GM21381 (cell line): ENCODE measurements at regions not wholly inside any gene's neighbourhood (a gene's known extent, or its start where the extent isn't known, plus 50 kb on each side); places are given as distances from the start of the nearest gene placed in this dataset.

Experiments
- ATAC-seq: cut with Tn5 transposase; IDR thresholded peaks from one replicate; pipeline ENCODE4 v1.9.1; 2021; ENCODE audit warnings: mild to moderate bottlenecking, moderate library complexity; ENCODE audit not compliant: unreplicated experiment

DNA sequence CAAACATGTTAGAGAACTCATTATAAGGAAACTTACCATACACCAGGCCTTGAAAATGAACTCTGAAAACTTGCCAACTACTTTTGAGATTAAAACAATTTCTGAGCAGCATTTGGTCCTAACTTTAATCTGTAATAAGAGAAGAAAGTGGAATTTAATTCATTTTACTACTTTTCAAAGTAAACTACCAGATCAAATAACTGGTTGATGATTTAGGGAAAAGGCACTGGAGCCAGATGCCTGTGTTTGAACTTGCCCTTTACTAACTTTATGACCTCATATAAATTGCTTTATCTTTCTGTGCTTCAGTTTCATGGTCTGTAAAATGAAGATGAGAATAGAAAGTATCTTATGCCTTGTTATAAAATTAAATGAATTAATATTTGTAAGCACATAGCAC lies 159.9 kb upstream of the PCDH18 start:
- ATAC-seq, result no peak

GRCh38 chr4:137688651-137689050 lies 156.4 kb upstream of the PCDH18 start:
- ATAC-seq, result no peak

- no peak for ATAC-seq
These were observed 153.1 kb upstream of the PCDH18 start for GRCh38 chr4:137685357-137685756.

- no peak for ATAC-seq
These were observed 148.8 kb upstream of the PCDH18 start for GRCh38 chr4:137681081-137681480.

GRCh38 chr4:137678796-137679195 lies 146.5 kb upstream of the PCDH18 start:
- no peak for ATAC-seq

DNA sequence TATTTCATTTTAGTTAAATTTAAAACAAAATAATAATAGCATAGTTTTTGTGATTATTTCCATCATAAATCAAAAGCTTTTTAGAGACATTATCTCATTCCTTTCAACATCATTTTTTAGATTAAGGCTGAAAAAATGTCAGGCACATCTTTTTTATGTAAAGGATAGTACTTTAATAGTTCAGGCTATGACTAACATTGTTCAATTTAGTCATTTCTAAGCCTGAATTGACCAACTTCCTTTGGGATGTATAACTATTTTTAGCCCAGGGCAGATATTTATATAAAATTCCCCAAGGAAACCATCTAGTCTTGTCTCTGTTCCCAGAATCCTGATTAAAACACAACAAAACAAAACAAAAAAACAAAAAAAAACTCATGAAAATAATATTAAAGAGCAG lies 145.6 kb upstream of the PCDH18 start:
- ATAC-seq, result no peak

DNA sequence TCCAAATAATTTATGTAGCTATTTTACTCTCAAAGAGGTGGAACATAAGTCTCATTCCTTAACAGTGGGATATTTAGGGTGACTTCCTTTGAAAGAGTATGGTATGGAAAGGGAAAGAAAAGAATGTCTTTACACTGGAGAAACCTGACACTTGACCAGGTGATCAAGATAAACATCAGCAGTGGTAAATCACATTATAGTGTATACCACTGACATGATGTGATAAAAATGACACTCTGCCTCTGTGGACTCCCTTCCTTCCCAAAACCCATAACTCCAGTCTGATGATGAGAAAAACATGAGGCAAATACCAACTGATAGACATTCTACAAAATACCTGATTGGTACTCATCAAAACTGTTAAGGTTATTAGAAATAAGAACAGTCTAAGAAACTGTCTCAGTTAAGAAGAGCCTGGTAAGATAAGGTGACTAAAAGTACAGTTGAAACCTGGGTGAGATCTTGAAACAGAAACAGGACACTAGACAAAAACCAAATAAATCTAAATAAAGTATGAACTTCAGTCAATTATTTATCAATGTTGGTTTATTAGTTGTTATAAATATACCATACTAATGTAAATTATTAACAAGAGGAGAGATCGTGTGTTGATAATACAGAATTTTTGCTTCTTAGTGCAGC lies 144.2 kb upstream of the PCDH18 start:
- no peak for ATAC-seq

- ATAC-seq, result no peak
These were observed 141.8 kb upstream of the PCDH18 start for GRCh38 chr4:137674066-137674465.

GRCh38 chr4:137668885-137669545 lies 136.7 kb upstream of the PCDH18 start:
- ATAC-seq, result no peak

- no peak for ATAC-seq
These were observed 132.1 kb upstream of the PCDH18 start for GRCh38 chr4:137664416-137664815.

- no peak for ATAC-seq
These were observed 131.7 kb upstream of the PCDH18 start for GRCh38 chr4:137664046-137664387.

- ATAC-seq, result no peak
These were observed 131.2 kb upstream of the PCDH18 start for GRCh38 chr4:137663251-137664045.

DNA sequence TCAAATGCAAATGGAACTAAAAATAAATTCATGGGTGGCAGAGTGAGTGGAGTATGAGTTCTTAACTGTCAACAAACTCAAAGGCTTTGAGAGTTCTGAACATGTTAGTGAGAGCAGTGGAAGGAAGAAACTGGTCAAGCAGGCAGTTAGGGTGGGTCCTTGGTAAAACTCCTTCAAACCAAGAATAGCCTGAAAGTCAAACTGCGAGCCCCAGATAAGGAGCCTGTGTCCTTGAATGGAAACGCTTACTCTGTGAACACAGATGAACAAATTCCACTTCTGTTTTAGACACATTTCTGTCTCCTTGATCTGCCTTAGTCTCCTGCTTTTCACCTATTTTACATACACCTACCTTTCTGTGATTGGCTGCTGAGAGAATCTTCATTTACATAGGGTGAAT lies 129.4 kb upstream of the PCDH18 start:
- no peak for ATAC-seq

GRCh38 chr4:137660211-137660610 lies 127.9 kb upstream of the PCDH18 start:
- no peak for ATAC-seq

DNA sequence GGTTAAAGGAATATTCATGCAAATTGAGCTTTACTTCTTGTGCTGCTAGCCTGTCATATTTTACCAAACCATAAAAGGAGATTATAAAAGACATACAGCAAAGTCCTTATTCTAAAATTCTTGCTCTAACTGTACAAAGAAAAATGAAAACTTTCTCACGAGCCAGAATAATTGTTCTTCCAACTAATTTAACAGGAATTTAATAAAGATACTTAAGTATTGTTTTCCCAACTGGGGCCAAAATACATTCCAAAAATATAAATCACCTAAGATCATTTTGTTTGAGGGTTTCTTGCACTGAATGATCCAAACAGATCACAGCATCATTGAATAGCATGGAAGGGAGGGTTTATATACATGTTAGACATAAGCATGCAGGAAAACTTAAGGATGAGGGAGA lies 127.1 kb upstream of the PCDH18 start:
- no peak for ATAC-seq

DNA sequence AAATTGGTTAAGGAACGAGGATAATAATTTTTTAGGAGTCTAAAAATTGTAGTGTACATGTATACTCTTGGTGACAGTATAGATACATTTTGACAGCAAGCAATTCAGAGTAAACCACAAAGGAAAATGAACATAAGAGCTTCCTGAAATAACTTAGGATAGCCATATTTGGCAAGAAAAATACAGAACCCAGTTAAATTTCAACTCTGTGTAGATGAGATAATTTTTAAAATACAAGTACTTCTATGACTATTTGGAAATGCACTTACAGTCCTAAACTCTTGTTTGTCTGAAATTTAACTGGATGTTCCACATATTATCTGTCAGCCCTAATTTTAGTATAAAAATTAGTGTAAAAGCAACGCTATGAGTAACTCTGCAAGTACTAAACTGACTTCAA lies 124.4 kb upstream of the PCDH18 start:
- no peak for ATAC-seq

- ATAC-seq, result no peak
These were observed 123.0 kb upstream of the PCDH18 start for GRCh38 chr4:137655302-137655701.

GRCh38 chr4:137651128-137651527 lies 118.8 kb upstream of the PCDH18 start:
- ATAC-seq, result no peak

DNA sequence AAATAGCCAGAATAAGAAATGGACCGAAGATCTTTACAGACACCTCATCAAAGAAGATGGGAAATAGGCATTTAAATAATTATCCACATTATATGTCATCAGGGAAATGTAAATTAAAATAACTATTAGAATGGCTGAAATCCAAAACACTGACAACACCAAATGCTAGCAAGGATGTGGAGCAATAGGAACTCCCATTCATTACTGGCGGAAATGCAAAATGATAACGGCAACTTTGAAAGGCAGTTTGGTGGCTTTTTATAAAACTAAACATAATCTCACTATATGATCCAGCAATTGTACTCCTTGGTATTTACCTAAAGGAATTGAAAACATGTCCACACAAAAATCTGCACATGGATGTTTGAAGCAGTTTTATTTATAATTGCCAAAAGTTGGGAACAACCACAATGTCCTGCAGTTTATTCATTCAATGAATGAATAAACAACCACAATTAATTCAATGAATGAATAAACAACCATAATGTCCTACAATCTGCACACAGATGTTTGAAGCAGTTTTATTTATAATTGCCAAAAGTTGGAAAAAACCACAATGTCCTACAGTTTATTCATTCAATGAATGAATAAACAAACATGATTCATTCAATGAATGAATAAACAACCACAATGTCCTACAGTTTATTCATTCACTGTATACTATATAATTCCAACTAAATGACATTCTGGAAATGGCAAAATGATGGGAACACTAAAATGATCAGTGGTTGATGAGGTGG lies 117.6 kb upstream of the PCDH18 start:
- no peak for ATAC-seq

DNA sequence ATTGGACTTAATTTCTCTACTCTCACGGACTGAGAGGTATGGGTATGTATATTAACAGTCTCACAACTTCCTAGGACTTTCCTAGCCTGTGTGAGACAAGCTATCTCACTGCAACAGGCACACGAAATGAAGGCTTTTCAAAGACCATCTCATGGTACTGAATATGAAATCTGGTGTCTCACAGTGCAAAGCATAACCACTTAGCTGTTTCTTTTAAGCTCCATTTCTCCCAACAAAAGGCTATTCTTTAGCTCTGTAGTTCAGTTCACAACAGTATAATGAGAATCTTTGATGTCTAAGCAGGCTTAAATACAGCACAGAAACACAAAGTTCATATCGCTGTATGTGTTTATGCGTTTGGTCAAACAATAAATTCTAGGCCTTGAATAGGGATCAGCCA lies 116.2 kb upstream of the PCDH18 start:
- no peak for ATAC-seq

DNA sequence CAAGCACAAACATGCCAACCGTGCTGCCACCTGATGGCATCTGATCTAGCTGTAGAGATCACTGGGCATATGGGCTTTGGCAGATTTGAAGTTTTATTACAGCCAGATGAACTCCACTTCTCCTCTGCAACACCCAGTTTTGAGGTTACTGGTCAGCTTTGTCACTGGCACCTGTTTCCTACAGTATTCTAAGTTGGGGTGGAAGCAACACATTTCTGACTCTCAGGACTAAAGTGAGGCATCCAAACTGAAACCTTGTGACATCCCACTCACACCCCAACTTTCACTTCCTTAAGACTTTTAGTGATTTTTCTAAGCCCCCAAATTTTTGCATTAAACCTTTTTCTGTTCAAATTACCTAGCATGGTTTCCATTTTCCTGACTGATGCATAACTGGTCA lies 115.1 kb upstream of the PCDH18 start:
- ATAC-seq, result peak; percentile 82

DNA sequence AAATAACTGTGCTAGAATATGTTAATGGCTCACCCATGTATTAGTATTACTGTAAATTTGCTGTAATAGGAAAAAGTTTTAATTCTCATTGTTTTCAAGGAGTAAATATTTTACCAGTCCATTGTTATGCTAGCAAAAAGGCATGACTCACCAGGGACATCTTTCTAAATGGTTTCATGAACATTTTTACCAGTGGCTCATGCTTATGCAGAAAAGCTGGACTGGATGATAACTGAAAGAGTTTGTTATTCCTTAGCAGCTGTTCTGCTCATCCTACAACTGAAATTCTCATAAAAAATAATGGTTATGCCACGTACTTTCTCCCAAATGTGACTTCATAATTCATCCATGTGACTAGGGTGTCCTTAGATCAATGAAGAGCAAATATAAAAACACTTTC lies 111.9 kb upstream of the PCDH18 start:
- no peak for ATAC-seq
